ENCODE measurements at regions not wholly inside any gene's neighbourhood (a gene's known extent, or its start where the extent isn't known, plus 50 kb on each side); places are given as distances from the start of the nearest gene placed in this dataset.

- Histone ChIP-seq H3K4me3 (replicated peaks in 1 of 3; ENCODE audit: insufficient read depth in 1 of 3, low read depth in 1 of 3, low read length in 3 of 3) (no peak overlapping the region), H3K27ac (ENCODE audit: insufficient read depth, low read depth, low read length) (no peak overlapping the region), H3K9ac (replicated peaks; ENCODE audit: extremely low read depth, insufficient read depth, low read length) (no peak overlapping the region), H3K4me2 (ENCODE audit: insufficient read depth, low read length) (no peak overlapping the region), H3K36me3 (ENCODE audit: control insufficient read depth in 2 of 2, extremely low read depth in 1 of 2, insufficient read depth in 2 of 2, low read length in 2 of 2) (no peaks in the 10 kb centered on the region), H3K9me1 (replicated peaks; ENCODE audit: control insufficient read depth, extremely low read depth, insufficient read depth, low read length) (no peaks in the 10 kb centered on the region), H3K79me2 (ENCODE audit: control insufficient read depth, insufficient read depth, low read length) (no peaks in the 10 kb centered on the region), H3K9me3 (replicated peaks; ENCODE audit: control insufficient read depth, insufficient read depth, low read length) (no peaks in the 10 kb centered on the region), H3K4me1 (ENCODE audit: control insufficient read depth, extremely low read depth, insufficient read depth, low read length) (no peaks in the 10 kb centered on the region), H2AFZ (ENCODE audit: low read depth, low read length) (no peak overlapping the region), H4K20me1 (replicated peaks; ENCODE audit: control insufficient read depth, extremely low read depth, insufficient read depth, low read length) (no peaks in the 10 kb centered on the region), H3K27me3 (ENCODE audit: control insufficient read depth in 2 of 2, insufficient read depth in 2 of 2, low read length in 2 of 2) (no peaks in the 10 kb centered on the region)
- FAIRE-seq (no peak), DNase-seq (ENCODE audit: low read depth, low spot score) (no peak)
- CTCF ChIA-PET, result no interaction called here
- no TSS peak for BruUV-seq (replicated peaks)
- POLR2A ChIA-PET, result no interaction called here
- intact Hi-C loops (cut with micrococcal nuclease), result no loop called here
- dilution Hi-C loops (cut with MboI; ENCODE audit: extremely low pct_ligation_motif_present, low sequenced_read_pairs), result no loop called here
- TF ChIP-seq CTCF (IDR thresholded peaks at IDR 0.05; ENCODE audit: extremely low read depth in 1 of 2, insufficient read depth in 1 of 2, low read depth in 1 of 2, low read length in 2 of 2) (no peak), POLR2AphosphoS5 (IDR thresholded peaks at IDR 0.05; ENCODE audit: insufficient read depth, low read depth, low read length) (no peak), JUN (IDR thresholded peaks at IDR 0.05; ENCODE audit: borderline replicate concordance, insufficient read depth, insufficient read length, low read depth) (no peak), FOS (IDR thresholded peaks at IDR 0.05; ENCODE audit: borderline replicate concordance, insufficient read depth, low read length) (no peak), POLR2A (IDR thresholded peaks at IDR 0.05; ENCODE audit: low read depth, low read length) (no peak), EZH2 (IDR thresholded peaks at IDR 0.05; ENCODE audit: borderline replicate concordance, low read depth, low read length, severe bottlenecking) (no peak), GATA2 (IDR thresholded peaks at IDR 0.05; ENCODE audit: insufficient read depth, insufficient read length, low read depth, low read length) (no peak), MYC (IDR thresholded peaks at IDR 0.05; ENCODE audit: low read depth, low read length) (no peak)
- TF ChIP-seq, protein P1, sequence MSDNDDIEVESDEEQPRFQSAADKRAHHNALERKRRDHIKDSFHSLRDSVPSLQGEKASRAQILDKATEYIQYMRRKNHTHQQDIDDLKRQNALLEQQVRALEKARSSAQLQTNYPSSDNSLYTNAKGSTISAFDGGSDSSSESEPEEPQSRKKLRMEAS (IDR thresholded peaks at IDR 0.05; ENCODE audit: insufficient read depth, insufficient read length), result no peak
Measured at GRCh38 chr9:134271338-134272301, 54.6 kb upstream of the RXRA start.

Measured in endothelial cell of umbilical vein (primary cell).